HUES64 (cell line): ENCODE measurements at regions not wholly inside any gene's neighbourhood (a gene's known extent, or its start where the extent isn't known, plus 50 kb on each side); places are given as distances from the start of the nearest gene placed in this dataset.
"Not testable (repeated sequence)": the region's sequence is repeated elsewhere in the genome, so short reads cannot be mapped to it uniquely, and the experiment has no call there.

Source experiments
- H3K27ac ChIP-seq: 2 replicates; pipeline ENCODE4 v1.7.0; 2013; ENCODE audit warnings: low read depth, low read length, inconsistent platforms
- H3K27me3 ChIP-seq: 2 replicates; pipeline ENCODE4 v1.6.1; 2013; ENCODE audit warnings: mild to moderate bottlenecking, low read length; ENCODE audit not compliant: insufficient read depth
- H3K36me3 ChIP-seq: 2 replicates; pipeline ENCODE4 v1.6.1; 2013; ENCODE audit warnings: mild to moderate bottlenecking, low read length; ENCODE audit not compliant: insufficient read depth
- H3K4me1 ChIP-seq: 2 replicates; pipeline ENCODE4 v1.6.1; 2013; ENCODE audit warnings: mild to moderate bottlenecking, low read length, moderate library complexity; ENCODE audit not compliant: insufficient read depth
- H3K4me3 ChIP-seq: 2 replicates; pipeline ENCODE4 v1.5.1; 2013; ENCODE audit warnings: mild to moderate bottlenecking, low read length, moderate library complexity
- H3K9ac ChIP-seq: 2 replicates; pipeline ENCODE4 v1.6.1; 2013; ENCODE audit warnings: mild to moderate bottlenecking, low read depth, low read length
- H3K9me3 ChIP-seq: 2 replicates; pipeline ENCODE4 v1.6.1; 2013; ENCODE audit warnings: low read depth, low read length; ENCODE audit not compliant: insufficient read depth
- WGBS: fragments of 150-250, 120-280 bp; methylation state at CpG from one replicate; pipeline ENCODE4 v1.1.7; 2013; ENCODE audit warnings: missing lambda C conversion rate; 5-methylcytosine and 5-hydroxymethylcytosine counted together

DNA sequence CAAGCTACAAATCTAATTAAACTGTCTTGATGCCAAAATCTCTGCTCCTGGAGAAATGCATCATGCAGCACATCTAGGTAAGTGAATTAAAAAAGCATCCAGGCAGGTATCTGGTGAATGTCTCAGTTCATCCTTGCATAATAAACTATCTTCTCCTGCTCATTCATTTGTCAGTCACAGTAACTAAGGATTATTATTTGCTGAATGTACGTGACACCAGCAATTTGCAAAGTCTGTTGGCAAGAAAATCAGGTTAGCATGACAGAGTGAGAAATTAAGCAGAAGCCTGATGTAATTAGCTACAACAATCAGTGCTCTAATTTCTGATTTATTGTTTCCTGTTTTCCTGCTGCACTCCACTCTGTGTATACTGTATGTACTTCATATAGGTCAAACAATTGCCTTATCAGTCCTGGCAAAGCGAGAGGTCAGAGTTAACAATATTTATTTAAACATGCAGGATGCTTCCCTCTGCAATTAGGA lies 213.6 kb downstream of the FBXO8 start:
- no peaks in the 10 kb centered on the region for H3K27me3 ChIP-seq
- peaks cover 7% of the 10 kb centered on the region; the same call in 1 of the 2 replicates for H3K9me3 ChIP-seq
- 86% methylated on average over 2 of the region's 2 CpGs for WGBS
- no peak overlapping the region for H3K9ac ChIP-seq
- no peak overlapping the region for H3K4me3 ChIP-seq
- H3K27ac ChIP-seq, result no peak overlapping the region
- no peaks in the 10 kb centered on the region for H3K36me3 ChIP-seq
- no peaks in the 10 kb centered on the region for H3K4me1 ChIP-seq

DNA sequence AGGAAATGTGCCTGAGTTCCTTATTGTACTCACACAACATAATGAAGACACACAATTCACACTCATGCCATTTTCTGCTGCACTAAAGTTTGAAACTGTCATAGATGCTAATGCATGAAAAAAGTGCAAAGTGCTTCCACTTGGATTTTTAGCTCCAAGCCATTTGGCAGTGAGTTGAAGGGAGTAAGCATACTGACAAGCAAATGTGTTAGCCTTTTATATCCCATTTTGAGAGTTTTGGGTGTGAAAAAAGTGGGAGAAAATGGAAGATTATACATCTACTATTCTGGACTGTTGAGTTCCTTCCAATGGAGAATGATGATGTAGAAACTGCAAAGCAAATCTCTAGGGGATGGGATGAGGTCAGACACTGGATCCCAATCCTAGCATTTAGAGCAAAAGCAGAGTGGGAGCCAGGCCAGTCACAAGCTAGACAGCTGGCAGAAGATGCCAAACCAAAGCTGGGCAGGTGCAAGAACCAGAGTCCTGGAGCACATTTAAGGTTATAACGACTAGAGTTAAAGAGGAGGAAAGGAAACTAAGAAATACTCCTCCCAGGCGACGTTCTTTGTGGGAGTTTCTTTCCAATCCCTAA lies 216.8 kb downstream of the FBXO8 start:
- H3K4me3 ChIP-seq, result no peak overlapping the region
- H3K27me3 ChIP-seq, result no peaks in the 10 kb centered on the region
- H3K27ac ChIP-seq, result no peak overlapping the region
- no peaks in the 10 kb centered on the region for H3K4me1 ChIP-seq
- H3K36me3 ChIP-seq, result no peaks in the 10 kb centered on the region
- no peak overlapping the region for H3K9ac ChIP-seq
- no peaks in the 10 kb centered on the region for H3K9me3 ChIP-seq
- WGBS, result 96% methylated on average over 3 of the region's 3 CpGs

DNA sequence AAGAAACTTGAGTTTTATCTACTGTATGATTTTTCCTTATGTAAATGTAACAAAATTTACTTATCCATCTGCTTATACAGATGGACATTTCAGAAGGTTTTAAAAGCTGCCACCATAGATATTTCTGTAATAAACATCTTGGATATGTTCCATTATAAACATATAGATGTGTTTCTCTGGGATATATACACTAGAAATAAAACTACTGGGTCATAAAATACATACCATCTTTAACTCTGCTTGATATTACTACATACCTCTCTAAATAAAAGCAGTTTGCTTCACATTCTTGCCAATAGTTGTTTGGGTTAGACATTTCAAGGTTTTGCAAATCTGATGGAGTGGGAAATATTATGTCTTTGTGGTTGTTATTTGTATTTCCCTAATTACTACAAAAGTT lies 220.6 kb downstream of the FBXO8 start:
- Histone ChIP-seq H3K9ac (no peak overlapping the region), H3K27me3 (no peaks in the 10 kb centered on the region), H3K4me3 (no peak overlapping the region), H3K27ac (no peak overlapping the region), H3K36me3 (no peaks in the 10 kb centered on the region), H3K4me1 (no peaks in the 10 kb centered on the region), H3K9me3 (0 out of 2 replicates have a peak, but pooled peaks cover 3% of the 10 kb centered on the region)

DNA sequence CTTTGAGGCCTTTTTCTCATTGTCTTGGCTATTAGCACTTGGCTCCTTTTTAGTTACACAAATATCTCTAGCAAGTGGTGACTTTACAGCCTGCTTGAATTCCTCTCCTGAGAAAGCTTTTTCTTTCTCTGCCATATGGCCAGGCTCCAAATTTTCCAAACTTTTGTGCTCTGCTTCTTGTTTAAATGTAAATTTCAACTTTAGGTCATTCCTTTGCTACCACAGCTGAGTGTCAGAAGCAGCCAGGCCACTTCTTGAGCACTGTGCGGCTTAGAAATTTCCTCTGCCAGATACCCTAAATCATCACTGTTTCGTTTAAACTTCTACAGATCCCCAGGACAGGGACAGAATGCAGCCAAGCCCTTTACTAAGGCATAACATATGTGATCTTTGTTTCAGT lies 222.4 kb downstream of the FBXO8 start:
- Histone ChIP-seq H3K27ac (no peak overlapping the region), H3K36me3 (no peaks in the 10 kb centered on the region), H3K4me3 (no peak overlapping the region), H3K27me3 (no peaks in the 10 kb centered on the region), H3K9me3 (0 out of 2 replicates have a peak, but pooled peaks cover 3% of the 10 kb centered on the region), H3K9ac (no peak overlapping the region), H3K4me1 (no peaks in the 10 kb centered on the region)
- 98% methylated on average over 2 of the region's 2 CpGs for WGBS

DNA sequence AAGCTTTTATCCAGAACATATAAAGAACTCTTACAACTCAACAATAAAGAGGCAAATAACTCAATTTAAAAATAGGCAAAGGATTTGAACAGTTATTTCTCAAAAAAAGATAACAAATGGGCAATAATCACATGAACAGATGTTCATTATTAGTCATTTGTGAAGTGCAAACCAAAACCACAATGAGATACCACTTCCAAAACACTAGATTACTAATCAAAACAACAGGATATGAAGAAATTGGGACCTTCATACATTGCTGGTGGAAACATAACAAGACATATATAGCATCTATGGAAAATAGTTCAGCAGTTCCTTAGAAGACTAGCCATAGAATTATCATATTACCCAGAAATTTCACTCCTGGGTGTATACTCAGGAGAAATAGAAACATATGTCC lies 224.6 kb downstream of the FBXO8 start:
- no peaks in the 10 kb centered on the region for H3K4me1 ChIP-seq
- no peak overlapping the region for H3K27ac ChIP-seq
- H3K36me3 ChIP-seq, result no peaks in the 10 kb centered on the region
- H3K9me3 ChIP-seq, result 0 out of 2 replicates have a peak, but pooled peaks cover 3% of the 10 kb centered on the region
- no peak overlapping the region for H3K4me3 ChIP-seq
- H3K27me3 ChIP-seq, result no peaks in the 10 kb centered on the region
- H3K9ac ChIP-seq, result no peak overlapping the region

DNA sequence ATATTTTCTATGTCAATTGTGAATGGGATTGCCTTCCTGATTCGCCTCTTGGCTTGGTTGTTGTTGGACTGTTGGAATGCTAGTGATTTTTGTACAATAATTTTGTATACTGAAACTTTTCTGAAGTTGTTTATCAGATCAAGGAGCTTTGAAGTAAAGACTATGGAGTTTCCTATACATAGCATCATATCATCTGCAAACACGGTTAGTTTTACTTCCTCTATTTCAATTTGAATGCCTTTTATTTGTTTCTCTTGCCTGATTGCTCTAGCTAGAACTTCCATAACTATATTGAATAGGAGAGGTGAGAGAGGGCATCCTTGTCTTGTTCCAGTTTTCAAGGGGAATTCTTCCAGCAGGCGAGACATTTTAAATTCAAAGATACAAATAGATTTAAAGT lies 226.5 kb downstream of the FBXO8 start:
- no peaks in the 10 kb centered on the region for H3K27me3 ChIP-seq
- H3K9ac ChIP-seq, result no peak overlapping the region
- H3K4me1 ChIP-seq, result no peaks in the 10 kb centered on the region
- 0 out of 2 replicates have a peak, but pooled peaks cover 3% of the 10 kb centered on the region for H3K9me3 ChIP-seq
- no peaks in the 10 kb centered on the region for H3K36me3 ChIP-seq
- WGBS, result 40% methylated on average over 2 of the region's 3 CpGs
- no peak overlapping the region for H3K27ac ChIP-seq
- H3K4me3 ChIP-seq, result no peak overlapping the region

DNA sequence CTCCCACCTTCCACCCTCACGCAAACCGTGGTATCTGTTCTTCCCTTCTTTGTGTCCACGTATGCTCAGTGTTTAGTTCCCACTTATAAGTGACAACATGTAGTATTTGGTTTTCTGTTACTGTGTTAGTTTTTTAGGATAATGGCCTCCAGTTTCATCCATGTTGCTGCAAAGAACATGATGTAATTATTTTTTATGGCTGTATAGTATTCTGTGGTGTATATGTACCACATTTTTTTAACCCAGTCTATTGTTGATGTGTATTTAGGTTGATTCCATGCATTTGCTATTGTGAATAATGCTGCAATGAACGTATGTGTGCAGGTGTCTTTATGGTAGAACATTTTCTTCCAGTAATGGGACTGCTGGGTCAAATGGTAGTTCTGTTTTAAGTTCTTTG lies 228.1 kb downstream of the FBXO8 start:
- H3K27ac ChIP-seq, result no peak overlapping the region

DNA sequence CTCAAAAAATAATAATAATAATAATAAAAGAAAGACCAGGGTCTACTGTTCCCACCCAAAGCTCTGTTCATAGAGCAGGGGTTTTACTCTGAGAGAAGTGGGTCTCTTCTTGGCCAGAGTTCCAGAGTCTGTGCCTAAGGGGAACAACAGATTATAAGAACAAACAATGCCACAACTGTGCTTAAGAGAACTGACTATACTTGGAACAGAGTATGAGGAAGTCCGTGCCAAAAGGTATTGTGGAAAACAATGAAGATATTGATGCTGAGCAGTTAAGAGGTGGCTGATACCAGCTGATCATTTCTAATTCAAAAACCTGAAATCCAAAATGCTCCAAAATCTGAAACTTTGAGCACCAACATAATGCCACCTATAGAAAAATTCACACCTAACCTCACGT lies 229.6 kb downstream of the FBXO8 start:
- no peak overlapping the region for H3K27ac ChIP-seq
- H3K27me3 ChIP-seq, result no peaks in the 10 kb centered on the region
- H3K36me3 ChIP-seq, result no peaks in the 10 kb centered on the region
- H3K9ac ChIP-seq, result no peak overlapping the region
- 89% methylated on average over 1 of the region's 2 CpGs for WGBS
- H3K4me1 ChIP-seq, result no peaks in the 10 kb centered on the region
- H3K4me3 ChIP-seq, result no peak overlapping the region
- 0 out of 2 replicates have a peak, but pooled peaks cover 3% of the 10 kb centered on the region for H3K9me3 ChIP-seq

More for the DNA sequence above, 228.1 kb downstream of the FBXO8 start:
- Histone ChIP-seq H3K4me1 (no peaks in the 10 kb centered on the region), H3K4me3 (no peak overlapping the region), H3K9ac (no peak overlapping the region), H3K9me3 (0 out of 2 replicates have a peak, but pooled peaks cover 3% of the 10 kb centered on the region), H3K27me3 (no peaks in the 10 kb centered on the region), H3K36me3 (no peaks in the 10 kb centered on the region)
- WGBS, result 90% methylated on average over 4 of the region's 4 CpGs

DNA sequence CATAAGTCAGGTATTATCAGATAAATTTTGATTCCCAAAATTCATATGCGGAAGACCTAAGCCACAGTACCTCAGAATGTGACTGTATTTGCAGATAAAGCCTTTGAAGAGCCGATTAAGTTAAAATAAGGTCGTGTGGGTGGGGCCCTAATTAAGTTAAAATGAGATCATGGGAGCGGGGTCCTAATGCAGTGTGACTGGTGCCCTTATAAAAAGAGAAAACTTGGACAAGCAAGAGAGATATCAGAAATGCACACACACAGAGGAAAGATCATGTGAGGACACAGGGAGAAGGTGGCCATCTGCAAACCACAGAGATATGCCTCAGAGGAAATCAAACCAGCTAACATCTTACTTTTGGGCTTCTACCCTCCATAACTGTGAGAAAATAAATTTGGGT lies 236.1 kb downstream of the FBXO8 start:
- Histone ChIP-seq H3K4me3 (no peak overlapping the region), H3K27me3 (no peaks in the 10 kb centered on the region), H3K4me1 (peaks cover 11% of the 10 kb centered on the region; the same call in 1 of the 2 replicates), H3K36me3 (no peaks in the 10 kb centered on the region), H3K9me3 (no peaks in the 10 kb centered on the region), H3K27ac (no peak overlapping the region), H3K9ac (no peak overlapping the region)
- 83% methylated on average over 4 of the region's 4 CpGs for WGBS

DNA sequence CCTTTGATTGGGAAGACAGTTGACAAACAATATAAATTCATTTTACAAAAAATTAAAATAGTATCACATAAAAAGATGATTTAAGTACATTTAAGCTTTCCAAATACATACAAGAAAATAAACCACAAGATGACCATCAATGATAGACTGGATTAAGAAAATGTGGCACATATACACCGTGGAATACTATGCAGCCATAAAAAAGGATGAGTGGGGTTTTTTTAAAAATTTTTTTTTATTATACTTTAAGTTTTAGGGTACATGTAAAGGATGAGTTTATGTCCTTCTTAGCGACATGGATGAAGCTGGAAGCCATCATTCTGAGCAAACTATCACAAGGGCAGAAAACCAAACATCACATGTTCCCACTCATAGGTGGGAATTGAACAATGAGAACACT lies 237.6 kb downstream of the FBXO8 start:
- H3K4me3 ChIP-seq, H3K27ac ChIP-seq, H3K9me3 ChIP-seq, H3K27me3 ChIP-seq, H3K9ac ChIP-seq, H3K36me3 ChIP-seq: not testable (repeated sequence)
- H3K4me1 ChIP-seq, result peaks cover 26% of the 10 kb centered on the region
- no CpG with 5 or more reads among the region's 2 CpGs for WGBS

DNA sequence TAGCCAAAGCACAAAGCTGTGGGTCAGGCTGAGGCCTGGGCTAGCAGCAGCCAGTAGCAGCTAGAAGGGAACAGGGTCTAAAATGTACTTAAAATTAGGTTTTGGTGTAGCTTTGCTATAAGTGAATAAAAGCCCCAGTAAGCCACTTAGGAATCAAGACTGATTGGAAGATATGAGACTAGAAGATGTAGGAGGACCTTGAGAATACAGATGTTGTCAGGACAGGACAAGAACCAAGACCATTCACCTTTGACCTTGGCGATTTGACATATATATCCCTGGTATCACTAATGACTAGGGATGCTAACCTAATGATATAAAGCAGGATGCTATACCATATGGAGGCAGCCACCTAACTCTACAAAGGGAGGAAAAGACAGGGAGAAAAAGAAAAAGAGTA lies 238.1 kb downstream of the FBXO8 start:
- Histone ChIP-seq H3K36me3 (no peaks in the 10 kb centered on the region), H3K9ac (no peak overlapping the region), H3K9me3 (no peaks in the 10 kb centered on the region), H3K4me3 (no peak overlapping the region), H3K27me3 (no peaks in the 10 kb centered on the region), H3K27ac (no peak overlapping the region), H3K4me1 (peaks cover 30% of the 10 kb centered on the region)
- 100% methylated on average over 1 of the region's 1 CpG for WGBS
